ENCODE measurements at regions not wholly inside any gene's neighbourhood (a gene's known extent, or its start where the extent isn't known, plus 50 kb on each side); places are given as distances from the start of the nearest gene placed in this dataset.

DNA sequence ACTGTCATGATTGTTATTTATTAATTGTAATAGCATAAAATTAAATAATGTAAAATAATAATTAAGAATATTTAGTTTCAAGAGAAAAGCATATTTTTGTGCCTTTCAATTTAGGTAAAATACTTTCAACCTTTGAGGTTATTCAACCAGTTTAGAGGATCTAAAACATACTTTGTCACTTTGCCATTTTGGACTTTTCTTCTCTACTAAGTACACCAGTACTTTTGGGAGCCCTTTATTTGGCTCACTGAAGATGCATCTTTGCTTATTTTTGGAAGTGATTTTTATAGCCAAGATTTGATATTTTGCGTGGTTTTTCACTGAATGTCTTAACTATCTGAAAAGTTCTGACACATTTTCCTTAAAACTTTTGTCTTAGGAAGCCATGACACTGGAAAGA lies 860.5 kb downstream of the SORCS1 start:
- TF ChIP-seq, protein P1, sequence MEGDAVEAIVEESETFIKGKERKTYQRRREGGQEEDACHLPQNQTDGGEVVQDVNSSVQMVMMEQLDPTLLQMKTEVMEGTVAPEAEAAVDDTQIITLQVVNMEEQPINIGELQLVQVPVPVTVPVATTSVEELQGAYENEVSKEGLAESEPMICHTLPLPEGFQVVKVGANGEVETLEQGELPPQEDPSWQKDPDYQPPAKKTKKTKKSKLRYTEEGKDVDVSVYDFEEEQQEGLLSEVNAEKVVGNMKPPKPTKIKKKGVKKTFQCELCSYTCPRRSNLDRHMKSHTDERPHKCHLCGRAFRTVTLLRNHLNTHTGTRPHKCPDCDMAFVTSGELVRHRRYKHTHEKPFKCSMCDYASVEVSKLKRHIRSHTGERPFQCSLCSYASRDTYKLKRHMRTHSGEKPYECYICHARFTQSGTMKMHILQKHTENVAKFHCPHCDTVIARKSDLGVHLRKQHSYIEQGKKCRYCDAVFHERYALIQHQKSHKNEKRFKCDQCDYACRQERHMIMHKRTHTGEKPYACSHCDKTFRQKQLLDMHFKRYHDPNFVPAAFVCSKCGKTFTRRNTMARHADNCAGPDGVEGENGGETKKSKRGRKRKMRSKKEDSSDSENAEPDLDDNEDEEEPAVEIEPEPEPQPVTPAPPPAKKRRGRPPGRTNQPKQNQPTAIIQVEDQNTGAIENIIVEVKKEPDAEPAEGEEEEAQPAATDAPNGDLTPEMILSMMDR (IDR thresholded peaks at IDR 0.05): no peak
- no peak for TF ChIP-seq POLR2A (IDR thresholded peaks at IDR 0.05)

All from right lobe of liver (tissue), 4 donors.